HEK293T (cell line): ENCODE measurements at regions not wholly inside any gene's neighbourhood (a gene's known extent, or its start where the extent isn't known, plus 50 kb on each side); places are given as distances from the start of the nearest gene placed in this dataset.

Source experiments
- CTCF ChIA-PET: fragments of 350-600 bp; formaldehyde crosslinking; extraction: SDS; loops from one replicate; lab custom pipeline; 2021; ENCODE audit warnings: antibody characterized with exemption, inconsistent platforms; lab: Yijun Ruan, JAX
- POLR2A ChIA-PET: fragments of 350-600 bp; formaldehyde crosslinking; extraction: SDS; loops from one replicate; lab custom pipeline; 2020; ENCODE audit warnings: antibody characterized with exemption, inconsistent platforms; lab: Yijun Ruan, JAX
- DNase-seq: peaks from one replicate; pipeline ENCODE4 v3.0.0; 2012; ENCODE audit warnings: mixed read lengths; ENCODE audit errors: extremely low spot score
- ARNT ChIP-seq: fragments of 450-650 bp; IDR thresholded peaks from 2 replicates; pipeline ENCODE4 v1.6.1; 2017; ENCODE audit warnings: mild to moderate bottlenecking
- BHLHE40 ChIP-seq: fragments of 450-650 bp; IDR thresholded peaks from 2 replicates; pipeline ENCODE4 v1.6.1; 2016; ENCODE audit warnings: mild to moderate bottlenecking, moderate library complexity, borderline replicate concordance
- CTBP1 ChIP-seq: fragments of 450-650 bp; IDR thresholded peaks from 2 replicates; pipeline ENCODE4 v1.6.1; 2016; ENCODE audit warnings: borderline replicate concordance
- ELF4 ChIP-seq: fragments of 450-650 bp; IDR thresholded peaks from 2 replicates; pipeline ENCODE4 v1.6.1; 2017; ENCODE audit warnings: antibody characterized with exemption
- FOXA1 ChIP-seq: fragments of 450-650 bp; IDR thresholded peaks from 2 replicates; pipeline ENCODE4 v1.6.1; 2016; ENCODE audit warnings: mild to moderate bottlenecking
- FOXK2 ChIP-seq: fragments of 450-650 bp; IDR thresholded peaks from 2 replicates; pipeline ENCODE4 v1.6.1; 2016; ENCODE audit warnings: mild to moderate bottlenecking
- FOXM1 ChIP-seq: fragments of 450-650 bp; IDR thresholded peaks from 2 replicates; pipeline ENCODE4 v1.6.1; 2017; ENCODE audit warnings: mild to moderate bottlenecking, borderline replicate concordance
- HDGF ChIP-seq: fragments of 450-650 bp; IDR thresholded peaks from 2 replicates; pipeline ENCODE4 v1.6.1; 2017; ENCODE audit warnings: antibody characterized with exemption, borderline replicate concordance
- L3MBTL2 ChIP-seq: fragments of 450-650 bp; conservative IDR thresholded peaks from 2 replicates; pipeline ENCODE4 v1.6.1; 2016; ENCODE audit warnings: mild to moderate bottlenecking
- LEF1 ChIP-seq: fragments of 450-650 bp; IDR thresholded peaks from 2 replicates; pipeline ENCODE4 v1.6.1; 2017; ENCODE audit warnings: mild to moderate bottlenecking, borderline replicate concordance
- NFRKB ChIP-seq: fragments of 450-650 bp; IDR thresholded peaks from 2 replicates; pipeline ENCODE4 v1.6.1; 2016; ENCODE audit warnings: mild to moderate bottlenecking, moderate library complexity
- PKNOX1 ChIP-seq: fragments of 450-650 bp; IDR thresholded peaks from 2 replicates; pipeline ENCODE4 v1.6.1; 2016
- SP1 ChIP-seq: fragments of 450-650 bp; IDR thresholded peaks from 2 replicates; pipeline ENCODE4 v1.6.1; 2017
- SUZ12 ChIP-seq: fragments of 450-650 bp; IDR thresholded peaks from 2 replicates; pipeline ENCODE4 v1.6.1; 2016; ENCODE audit warnings: mild to moderate bottlenecking
- TARDBP ChIP-seq: fragments of 450-650 bp; IDR thresholded peaks from 2 replicates; pipeline ENCODE4 v1.6.1; 2016
- ZNF384 ChIP-seq: fragments of 450-650 bp; IDR thresholded peaks from 2 replicates; pipeline ENCODE4 v1.6.1; 2016

GRCh38 chr9:31089549-31090221 lies 1294.8 kb upstream of the ACO1 start:
- POLR2A ChIA-PET = no interaction called here
- CTCF ChIA-PET = no interaction called here
- no peak for TF ChIP-seq NFRKB
- no peak for TF ChIP-seq FOXA1
- TF ChIP-seq FOXK2 = no peak
- no peak for TF ChIP-seq SUZ12
- no peak for TF ChIP-seq SP1
- TF ChIP-seq LEF1 = no peak
- TF ChIP-seq CTBP1 = no peak
- no peak for TF ChIP-seq ELF4
- no peak for TF ChIP-seq BHLHE40
- no peak for TF ChIP-seq TARDBP
- no peak for TF ChIP-seq ZNF384
- TF ChIP-seq HDGF = no peak
- no peak for TF ChIP-seq ARNT
- no peak for TF ChIP-seq PKNOX1
- TF ChIP-seq FOXM1 = no peak
- no peak for TF ChIP-seq L3MBTL2
- DNase-seq = no peak

- POLR2A ChIA-PET = no interaction called here
- DNase-seq = no peak
- no peak for TF ChIP-seq TARDBP
- TF ChIP-seq PKNOX1 = no peak
- no peak for TF ChIP-seq HDGF
- TF ChIP-seq FOXA1 = no peak
- no peak for TF ChIP-seq ELF4
- TF ChIP-seq NFRKB = no peak
- TF ChIP-seq SUZ12 = no peak
- TF ChIP-seq FOXK2 = no peak
- TF ChIP-seq L3MBTL2 = no peak
- no peak for TF ChIP-seq CTBP1
- no peak for TF ChIP-seq BHLHE40
- no peak for TF ChIP-seq SP1
- TF ChIP-seq LEF1 = no peak
- TF ChIP-seq ARNT = no peak
- no peak for TF ChIP-seq FOXM1
- no peak for TF ChIP-seq ZNF384
- CTCF ChIA-PET = no interaction called here
Measured at GRCh38 chr9:31100311-31100710, 1284.1 kb upstream of the ACO1 start.

GRCh38 chr9:31103836-31104235 lies 1280.6 kb upstream of the ACO1 start:
- no peak for TF ChIP-seq FOXA1
- TF ChIP-seq ZNF384 = no peak
- no peak for TF ChIP-seq ELF4
- no peak for TF ChIP-seq SUZ12
- no peak for TF ChIP-seq PKNOX1
- no peak for TF ChIP-seq SP1
- TF ChIP-seq FOXM1 = no peak
- TF ChIP-seq FOXK2 = no peak
- TF ChIP-seq LEF1 = no peak
- TF ChIP-seq CTBP1 = no peak
- no peak for TF ChIP-seq BHLHE40
- no peak for TF ChIP-seq NFRKB
- no peak for TF ChIP-seq ARNT
- no peak for TF ChIP-seq L3MBTL2
- ChIA-PET CTCF (no interaction called here), POLR2A (no interaction called here)
- no peak for DNase-seq

GRCh38 chr9:31104249-31104648 lies 1280.2 kb upstream of the ACO1 start:
- TF ChIP-seq ARNT = no peak
- TF ChIP-seq FOXM1 = no peak
- no peak for TF ChIP-seq TARDBP
- no peak for TF ChIP-seq FOXK2
- TF ChIP-seq NFRKB = no peak
- TF ChIP-seq FOXA1 = no peak
- no peak for TF ChIP-seq HDGF
- TF ChIP-seq SP1 = no peak
- no peak for TF ChIP-seq ZNF384
- no peak for TF ChIP-seq BHLHE40
- no peak for TF ChIP-seq CTBP1
- TF ChIP-seq SUZ12 = no peak
- no peak for TF ChIP-seq LEF1
- TF ChIP-seq ELF4 = no peak
- ChIA-PET POLR2A (no interaction called here), CTCF (no interaction called here)
- DNase-seq = no peak

GRCh38 chr9:31112491-31112890 lies 1272.0 kb upstream of the ACO1 start:
- no peak for TF ChIP-seq PKNOX1
- TF ChIP-seq FOXM1 = no peak
- no peak for TF ChIP-seq BHLHE40
- TF ChIP-seq L3MBTL2 = no peak
- TF ChIP-seq FOXA1 = no peak
- TF ChIP-seq LEF1 = no peak
- TF ChIP-seq TARDBP = no peak
- TF ChIP-seq CTBP1 = no peak
- no peak for TF ChIP-seq ZNF384
- TF ChIP-seq ELF4 = no peak
- TF ChIP-seq NFRKB = no peak
- no peak for TF ChIP-seq FOXK2
- TF ChIP-seq ARNT = no peak
- no peak for DNase-seq
- CTCF ChIA-PET = interaction anchor here (0.6 kb wide), 1 partner anchor 196 kb away, joined by 5 read pairs; no protein-coding TSS in a partner anchor
- POLR2A ChIA-PET = no interaction called here
